Ovary (tissue), 7 donors: ENCODE measurements at regions not wholly inside any gene's neighbourhood (a gene's known extent, or its start where the extent isn't known, plus 50 kb on each side); places are given as distances from the start of the nearest gene placed in this dataset.

ENCODE experiments used
- DNase-seq, 5 donors: peaks; one replicate each; pipeline ENCODE4 v3.0.0-alpha.2; 2019 to 2020
- H3K27ac ChIP-seq, 2 donors: fragments of 200-600 bp; one replicate each; pipeline versions ENCODE4 v1.5.1 to v1.8.0; 2019 to 2022
- H3K27me3 ChIP-seq: fragments of 200-600 bp; one replicate; pipeline ENCODE4 v1.8.0; 2022
- H3K36me3 ChIP-seq: fragments of 200-600 bp; sonication (generic); one replicate; pipeline ENCODE4 v1.5.1; 2019
- H3K4me1 ChIP-seq: one replicate; pipeline ENCODE4 v1.8.1; 2013; ENCODE audit warnings: mild to moderate bottlenecking, moderate library complexity; ENCODE audit not compliant: insufficient read depth
- H3K4me3 ChIP-seq: fragments of 200-600 bp; sonication (generic); one replicate; pipeline ENCODE4 v1.5.1; 2017
- H3K9me3 ChIP-seq, 2 donors: fragments of 200-600 bp in 1 of 2; sonication (generic) in 1 of 2; one replicate each; pipeline versions ENCODE4 v1.5.1 to v1.8.1; 2013 to 2019; ENCODE audit warnings: mild to moderate bottlenecking in 1 of 2, moderate library complexity in 1 of 2
- EP300 ChIP-seq: sonication (generic); formaldehyde crosslinking; IDR thresholded peaks from one replicate; pipeline ENCODE4 v1.6.1; 2017; ENCODE audit warnings: antibody characterized with exemption
- POLR2A ChIP-seq: fragments of 450-650 bp; IDR thresholded peaks from one replicate; pipeline ENCODE4 v1.6.1; 2017; ENCODE audit warnings: antibody characterized with exemption, mild to moderate bottlenecking, moderate library complexity
- WGBS, 3 donors: extraction: QIAGEN DNeasy Blood & Tissue Kit in 1 of 3; methylation state at CpG; one replicate each; pipeline versions ENCODE4 v1.1.5 to v1.1.7; 2013 to 2017; 5-methylcytosine and 5-hydroxymethylcytosine counted together
- intact Hi-C, 4 donors: fragments of 100-400 bp; cut with DNase I; formaldehyde crosslinking; loops; one replicate each; pipeline versions ENCODE4 v1.11.0 to v1.15.1; 2022 to 2023
- TF ChIP-seq, protein P1 (sequence below), 3 donors: fragments of 450-650 bp in 2 of 3; fragments of 200-600 bp in 1 of 3; IDR thresholded peaks; one replicate each; pipeline versions ENCODE4 v1.5.1 to v1.8.0; 2016 to 2022; ENCODE audit warnings: antibody characterized with exemption in 3 of 3, mild to moderate bottlenecking in 1 of 3
- donor health status: DM: no; HTN: no; CAD: no; lungs with moderate emphysema.
- donor health status: DM: no; HTN: no; CAD: no.
- donor health status: Bipolar disorder and iron deficiency.
- donor health status: DM: no; HTN: no; CAD: no.
- donor health status: DM: yes; HTN: yes; CAD: no.

DNA sequence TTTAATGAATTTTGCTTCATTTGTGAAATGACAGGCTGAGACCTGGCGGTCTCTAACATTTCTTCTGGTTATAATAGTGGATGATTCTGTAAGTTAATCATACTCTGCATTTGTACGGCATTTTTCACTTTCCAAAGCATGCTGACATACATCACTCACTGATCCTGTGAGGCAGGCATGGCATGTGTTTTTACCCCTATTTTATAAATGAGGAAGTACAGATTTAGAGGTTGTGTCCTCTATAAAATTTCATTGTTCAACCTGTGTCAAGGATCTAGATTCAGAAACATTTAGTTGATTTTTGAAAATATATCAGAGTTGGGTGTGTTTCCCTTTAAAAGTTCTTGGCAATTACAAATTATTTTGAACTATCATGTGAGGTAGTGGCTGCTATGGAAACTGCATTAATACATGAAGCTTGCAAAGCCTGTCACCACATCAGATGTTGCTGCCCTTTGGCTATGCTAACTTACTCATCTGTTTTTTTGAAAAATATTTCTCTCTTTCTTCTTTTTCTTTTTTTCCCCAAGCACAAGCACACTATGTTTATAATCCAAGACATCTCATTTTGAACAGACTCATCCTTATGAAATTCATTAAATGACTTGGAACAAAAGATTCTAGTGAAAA is 172.7 kb downstream of the GNAI1 start:
- intact Hi-C loops: no loop called here
- Histone ChIP-seq H3K9me3 (no peaks in the 10 kb centered on the region), H3K4me3 (no peak overlapping the region), H3K27me3 (no peaks in the 10 kb centered on the region), H3K27ac (no peak overlapping the region), H3K4me1 (peaks cover 2% of the 10 kb centered on the region), H3K36me3 (no peaks in the 10 kb centered on the region)
- DNase-seq: no peak
- TF ChIP-seq, protein P1, sequence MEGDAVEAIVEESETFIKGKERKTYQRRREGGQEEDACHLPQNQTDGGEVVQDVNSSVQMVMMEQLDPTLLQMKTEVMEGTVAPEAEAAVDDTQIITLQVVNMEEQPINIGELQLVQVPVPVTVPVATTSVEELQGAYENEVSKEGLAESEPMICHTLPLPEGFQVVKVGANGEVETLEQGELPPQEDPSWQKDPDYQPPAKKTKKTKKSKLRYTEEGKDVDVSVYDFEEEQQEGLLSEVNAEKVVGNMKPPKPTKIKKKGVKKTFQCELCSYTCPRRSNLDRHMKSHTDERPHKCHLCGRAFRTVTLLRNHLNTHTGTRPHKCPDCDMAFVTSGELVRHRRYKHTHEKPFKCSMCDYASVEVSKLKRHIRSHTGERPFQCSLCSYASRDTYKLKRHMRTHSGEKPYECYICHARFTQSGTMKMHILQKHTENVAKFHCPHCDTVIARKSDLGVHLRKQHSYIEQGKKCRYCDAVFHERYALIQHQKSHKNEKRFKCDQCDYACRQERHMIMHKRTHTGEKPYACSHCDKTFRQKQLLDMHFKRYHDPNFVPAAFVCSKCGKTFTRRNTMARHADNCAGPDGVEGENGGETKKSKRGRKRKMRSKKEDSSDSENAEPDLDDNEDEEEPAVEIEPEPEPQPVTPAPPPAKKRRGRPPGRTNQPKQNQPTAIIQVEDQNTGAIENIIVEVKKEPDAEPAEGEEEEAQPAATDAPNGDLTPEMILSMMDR (IDR thresholded peaks at IDR 0.05): no peak
- WGBS, 3 donors: 94 to 96% (median 95%) methylated on average over 2 of the region's 2 CpGs

DNA sequence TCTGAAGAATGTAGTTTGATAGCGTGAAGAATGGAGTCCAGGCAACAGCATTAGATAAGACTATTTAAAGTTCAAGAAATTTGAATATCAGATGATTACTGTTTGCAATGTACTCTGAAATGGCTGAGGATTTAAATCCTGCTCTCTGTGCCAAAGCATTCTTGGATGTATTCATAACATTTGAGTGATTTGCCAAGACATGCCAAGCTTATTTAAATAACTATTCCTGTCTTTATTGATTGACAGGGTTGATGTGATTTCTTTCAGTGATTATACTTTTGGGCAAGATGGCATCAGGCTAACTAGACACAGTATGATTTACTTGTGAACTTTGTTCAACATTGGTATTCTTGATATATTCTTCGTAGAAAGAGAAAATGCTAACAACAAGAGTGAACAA is 168.7 kb downstream of the GNAI1 start:
- H3K4me3 ChIP-seq: no peak overlapping the region
- H3K27ac ChIP-seq: no peak overlapping the region
- DNase-seq: no peak
- intact Hi-C loops: no loop called here
- 89 to 96% (median 95%) methylated on average over 2 of the region's 2 CpGs for WGBS, 3 donors
- no peaks in the 10 kb centered on the region for H3K36me3 ChIP-seq
- TF ChIP-seq POLR2A (no peak), EP300 (no peak)
- TF ChIP-seq, protein P1 (IDR thresholded peaks at IDR 0.05): no peak
- no peaks in the 10 kb centered on the region for H3K27me3 ChIP-seq
- H3K9me3 ChIP-seq: no peaks in the 10 kb centered on the region
- no peaks in the 10 kb centered on the region for H3K4me1 ChIP-seq

DNA sequence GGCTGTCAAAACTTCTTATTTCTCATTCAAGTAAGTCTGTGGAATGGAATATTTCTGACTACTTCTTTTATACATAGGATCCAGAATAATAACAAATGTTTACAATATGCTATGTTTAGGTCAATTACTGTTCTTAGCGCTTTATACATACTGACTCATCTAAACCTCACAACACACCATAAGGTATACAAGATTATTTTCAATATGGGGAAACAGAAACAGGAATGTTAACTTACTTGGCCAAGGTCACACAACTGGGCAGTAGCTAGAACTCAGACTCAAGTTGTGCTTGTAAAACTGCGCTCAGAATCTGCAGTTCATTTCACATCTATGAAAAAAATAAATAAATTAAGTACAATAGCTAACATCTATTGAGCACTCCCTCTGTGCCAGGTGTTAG is 168.0 kb downstream of the GNAI1 start:
- no peak for DNase-seq
- H3K27ac ChIP-seq: no peak overlapping the region
- intact Hi-C loops: no loop called here

DNA sequence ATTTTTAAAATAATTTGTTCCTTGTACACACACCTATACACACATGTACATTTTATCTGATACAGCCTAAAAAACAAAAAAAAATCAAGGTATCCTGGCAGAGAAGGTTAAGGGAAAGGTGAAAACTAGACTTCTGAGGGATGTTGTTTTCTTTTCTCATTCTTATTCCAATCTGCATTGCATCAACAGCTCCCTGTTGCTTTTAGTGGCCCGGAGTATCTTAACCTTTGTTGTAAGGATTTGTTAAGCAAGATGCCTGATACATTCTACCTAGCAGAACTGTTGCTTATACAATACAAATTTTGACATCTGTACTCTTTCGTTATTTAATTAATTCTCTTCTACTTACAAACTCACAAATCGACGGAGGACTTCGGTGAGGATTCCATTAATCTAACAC is 167.4 kb downstream of the GNAI1 start:
- Histone ChIP-seq H3K36me3 (no peaks in the 10 kb centered on the region), H3K9me3 (no peaks in the 10 kb centered on the region), H3K27me3 (no peaks in the 10 kb centered on the region), H3K4me3 (no peak overlapping the region), H3K27ac (no peak overlapping the region), H3K4me1 (no peaks in the 10 kb centered on the region)
- TF ChIP-seq POLR2A (no peak), EP300 (no peak)
- TF ChIP-seq, protein P1 (IDR thresholded peaks at IDR 0.05): no peak
- intact Hi-C loops: no loop called here
- WGBS, 3 donors: 70 to 73% (median 71%) methylated on average over 5 of the region's 5 CpGs
- DNase-seq: no peak

More for the DNA sequence above, 168.0 kb downstream of the GNAI1 start:
- TF ChIP-seq POLR2A (no peak), EP300 (no peak)
- TF ChIP-seq, protein P1 (IDR thresholded peaks at IDR 0.05): no peak
- Histone ChIP-seq H3K4me1 (no peaks in the 10 kb centered on the region), H3K4me3 (no peak overlapping the region), H3K36me3 (no peaks in the 10 kb centered on the region), H3K27me3 (no peaks in the 10 kb centered on the region), H3K9me3 (no peaks in the 10 kb centered on the region)
- 89 to 94% (median 89%) methylated on average over 2 of the region's 2 CpGs for WGBS, 3 donors
